HG02623 (cell line): ENCODE measurements at regions not wholly inside any gene's neighbourhood (a gene's known extent, or its start where the extent isn't known, plus 50 kb on each side); places are given as distances from the start of the nearest gene placed in this dataset.

Experiments used
- ATAC-seq: cut with Tn5 transposase; IDR thresholded peaks from one replicate; pipeline ENCODE4 v1.9.1; 2021; ENCODE audit warnings: moderate library complexity; ENCODE audit not compliant: unreplicated experiment

- ATAC-seq = no peak
Measured at GRCh38 chr3:31048143-31048542, 153.7 kb upstream of the GADL1 start.

GRCh38 chr3:31050296-31050695 is 155.8 kb upstream of the GADL1 start:
- ATAC-seq = no peak

GRCh38 chr3:31051226-31051625 is 156.8 kb upstream of the GADL1 start:
- ATAC-seq = no peak

- ATAC-seq = no peak
Measured at GRCh38 chr3:31053299-31053698, 158.8 kb upstream of the GADL1 start.

- no peak for ATAC-seq
Measured at GRCh38 chr3:31054032-31054431, 159.6 kb upstream of the GADL1 start.

GRCh38 chr3:31055757-31056156 is 161.3 kb upstream of the GADL1 start:
- ATAC-seq = no peak

GRCh38 chr3:31057891-31058290 is 163.4 kb upstream of the GADL1 start:
- ATAC-seq = no peak

GRCh38 chr3:31064021-31064420 is 169.6 kb upstream of the GADL1 start:
- no peak for ATAC-seq

GRCh38 chr3:31065765-31066164 is 171.3 kb upstream of the GADL1 start:
- ATAC-seq = no peak

- ATAC-seq = no peak
Measured at GRCh38 chr3:31067004-31067403, 172.5 kb upstream of the GADL1 start.

- ATAC-seq = no peak
Measured at GRCh38 chr3:31075471-31075870, 181.0 kb upstream of the GADL1 start.

GRCh38 chr3:31075876-31076275 is 181.4 kb upstream of the GADL1 start:
- ATAC-seq = no peak

- ATAC-seq = no peak
Measured at GRCh38 chr3:31077021-31077601, 182.7 kb upstream of the GADL1 start.

GRCh38 chr3:31077826-31078225 is 183.4 kb upstream of the GADL1 start:
- ATAC-seq = no peak

GRCh38 chr3:31079689-31080088 is 185.2 kb upstream of the GADL1 start:
- no peak for ATAC-seq

GRCh38 chr3:31081018-31081662 is 186.7 kb upstream of the GADL1 start:
- no peak for ATAC-seq

- no peak for ATAC-seq
Measured at GRCh38 chr3:31086148-31086547, 191.7 kb upstream of the GADL1 start.

- no peak for ATAC-seq
Measured at GRCh38 chr3:31086698-31087097, 192.2 kb upstream of the GADL1 start.

- ATAC-seq = no peak
Measured at GRCh38 chr3:31091748-31092147, 197.3 kb upstream of the GADL1 start.

GRCh38 chr3:31092748-31093589 is 198.5 kb upstream of the GADL1 start:
- ATAC-seq = no peak

- no peak for ATAC-seq
Measured at GRCh38 chr3:31093606-31094005, 199.1 kb upstream of the GADL1 start.

- ATAC-seq = no peak
Measured at GRCh38 chr3:31094048-31094447, 199.6 kb upstream of the GADL1 start.
